HG03571 (cell line): ENCODE measurements at regions not wholly inside any gene's neighbourhood (a gene's known extent, or its start where the extent isn't known, plus 50 kb on each side); places are given as distances from the start of the nearest gene placed in this dataset.
"Not testable (repeated sequence)": the region's sequence is repeated elsewhere in the genome, so short reads cannot be mapped to it uniquely, and the experiment has no call there.

Source experiments
- ATAC-seq: cut with Tn5 transposase; IDR thresholded peaks from one replicate; pipeline ENCODE4 v1.9.1; 2021; ENCODE audit not compliant: unreplicated experiment

DNA sequence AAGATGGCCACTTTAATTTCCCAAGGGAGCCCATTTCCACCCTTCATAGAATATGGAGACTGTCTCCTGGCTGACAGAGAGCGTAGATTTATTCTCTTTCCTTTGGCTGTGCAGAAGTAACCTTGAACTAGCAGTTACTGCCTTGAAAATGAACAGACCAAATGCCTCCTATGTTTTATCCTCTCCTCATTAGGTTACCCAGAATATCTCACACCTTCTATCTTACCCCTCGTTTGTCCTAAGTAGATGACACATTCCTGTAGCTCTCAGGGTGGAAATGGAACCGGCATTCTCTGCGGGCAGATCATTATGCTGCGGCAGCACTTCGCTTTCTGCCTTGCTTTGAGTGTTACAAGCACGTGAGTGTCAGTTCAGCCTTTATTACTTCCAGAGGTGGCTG is 336.5 kb downstream of the DCDC2C start:
- no peak for ATAC-seq

DNA sequence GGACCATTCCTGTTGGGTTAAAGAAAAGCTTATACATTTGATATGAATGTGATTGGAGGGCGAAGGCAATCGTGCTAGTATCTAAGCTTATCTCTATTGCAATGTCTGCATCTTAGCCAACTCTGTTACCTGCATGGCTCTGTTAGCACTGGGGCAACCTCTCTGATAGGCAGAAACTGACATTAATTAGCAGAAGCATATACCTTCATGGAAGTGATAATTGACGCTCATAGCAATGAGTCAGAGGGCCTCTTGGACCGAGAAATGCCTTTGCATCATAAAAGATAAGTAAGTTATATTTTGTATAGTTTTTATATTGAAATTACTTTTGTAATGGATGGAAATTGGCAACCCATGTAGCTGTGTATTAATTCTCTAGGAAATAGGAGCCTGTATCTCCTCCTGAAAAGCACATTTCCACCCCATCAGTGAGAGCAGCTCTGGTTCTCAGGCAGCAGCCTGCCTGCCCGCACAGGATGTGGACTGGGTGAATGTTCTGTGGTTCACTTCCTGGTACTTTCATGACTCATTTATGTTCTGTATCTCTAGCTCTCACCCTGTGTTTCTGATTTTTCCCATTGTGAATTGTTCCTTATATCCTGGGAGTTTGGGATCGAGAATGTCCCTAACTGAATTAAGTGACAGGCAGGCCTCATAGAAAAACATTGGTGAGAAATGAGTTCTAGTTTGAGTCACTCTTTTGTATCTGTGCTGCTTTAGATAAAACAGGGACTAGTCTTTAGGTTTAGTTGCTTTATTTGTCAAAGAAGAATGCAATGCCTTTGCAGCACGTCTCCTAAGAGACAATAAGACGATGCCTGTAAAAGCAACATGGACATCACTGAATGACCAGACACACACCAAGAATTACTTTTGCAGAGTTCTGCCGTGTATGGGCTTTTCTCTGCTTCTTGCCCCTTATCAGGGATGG is 344.9 kb downstream of the DCDC2C start:
- no peak for ATAC-seq

DNA sequence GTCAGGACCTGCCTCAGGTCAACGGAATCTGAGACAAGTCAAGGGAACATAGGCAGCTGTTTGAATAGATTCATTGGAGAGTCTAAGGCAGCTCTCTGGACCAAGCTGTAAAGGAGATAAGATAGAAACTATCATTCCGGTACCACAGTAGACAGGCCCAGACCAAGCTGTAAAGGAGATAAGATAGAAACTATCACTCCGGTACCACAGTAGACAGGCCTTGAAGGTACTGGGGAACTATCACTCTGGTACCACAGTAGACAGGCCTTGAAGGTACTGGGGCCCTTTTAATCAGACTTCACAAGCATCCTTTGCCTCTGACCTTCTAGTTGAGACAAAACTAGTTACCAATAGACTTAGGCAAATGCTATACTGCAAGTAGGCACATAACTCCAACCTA is 346.1 kb downstream of the DCDC2C start:
- ATAC-seq: no peak

DNA sequence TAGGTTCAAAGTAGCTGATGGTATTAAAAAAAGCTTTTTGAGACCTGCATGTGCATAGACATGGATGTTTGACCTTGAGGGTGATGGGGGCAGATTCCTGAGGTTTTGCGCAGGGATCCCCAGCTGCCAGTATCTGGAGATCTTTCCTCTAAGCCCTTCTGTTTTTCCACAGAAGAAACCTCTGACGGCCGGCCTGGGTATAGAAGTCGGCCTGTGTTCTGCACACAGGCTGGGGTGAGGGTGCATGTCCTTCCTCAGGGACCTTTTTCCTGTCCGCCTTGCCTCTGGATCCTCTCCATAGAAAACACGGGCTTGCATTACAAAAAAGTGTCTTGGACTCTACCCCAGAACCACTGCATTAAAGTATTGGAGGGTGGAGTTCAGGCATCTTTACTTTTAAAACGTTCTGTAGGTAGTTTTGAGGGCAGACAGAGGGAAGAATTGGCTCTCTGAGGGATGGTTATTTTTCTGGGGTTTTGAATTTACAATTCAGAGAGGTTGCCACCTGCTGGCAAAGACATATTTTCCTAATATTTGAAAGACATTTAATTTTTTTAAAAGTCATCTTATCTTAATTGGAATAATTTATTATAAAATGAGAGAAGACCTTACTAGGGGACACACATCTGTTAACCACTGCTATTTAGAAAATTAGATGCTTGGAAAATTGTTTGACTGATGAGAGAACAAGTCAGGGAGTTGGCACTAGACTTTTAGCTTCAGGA is 350.6 kb downstream of the DCDC2C start:
- no peak for ATAC-seq

DNA sequence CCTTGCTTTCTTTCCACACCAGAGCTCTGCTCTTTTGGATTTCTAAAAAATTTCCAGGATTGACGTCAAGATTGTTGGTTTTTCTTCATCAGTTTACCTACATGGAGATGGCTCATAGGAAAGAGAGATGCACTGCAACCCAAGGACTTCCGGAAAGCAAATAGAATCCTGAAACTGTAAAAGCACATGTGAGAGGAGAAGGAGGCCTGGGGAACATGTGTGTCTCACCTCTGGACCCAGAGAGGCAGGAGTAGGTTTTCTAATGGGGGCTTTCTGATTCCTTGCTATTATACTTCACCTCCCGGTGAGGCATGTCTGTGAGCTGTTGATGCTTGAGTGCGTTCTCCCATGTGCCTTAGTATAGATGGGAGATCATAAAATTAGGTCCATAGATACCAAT is 362.8 kb downstream of the DCDC2C start:
- no peak for ATAC-seq

DNA sequence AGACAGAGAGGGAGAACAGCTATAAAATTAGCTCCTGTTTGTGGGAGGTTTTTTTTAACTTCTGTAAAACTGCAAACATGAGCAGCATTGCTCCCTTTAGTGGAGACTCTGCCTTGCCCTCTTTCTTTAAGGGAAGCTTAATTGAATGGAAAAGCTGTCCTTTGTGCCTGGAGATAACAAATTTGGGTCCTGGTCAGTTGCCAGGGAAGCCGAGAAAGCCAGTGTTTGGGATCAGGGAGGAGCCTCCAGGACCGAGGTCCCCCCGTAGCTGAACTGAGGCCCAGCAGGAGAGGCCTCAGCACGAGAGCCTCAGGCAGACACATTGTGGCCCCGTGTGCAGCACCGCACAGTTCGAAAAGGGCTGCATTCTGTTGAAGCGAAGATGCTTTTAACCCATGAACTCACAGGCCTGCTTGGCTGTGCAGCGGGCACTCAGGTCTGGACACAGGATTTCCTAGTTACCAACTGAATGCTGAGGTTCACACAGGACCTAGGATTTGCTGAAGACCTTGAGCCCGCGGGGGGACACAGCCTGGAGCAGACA is 369.7 kb downstream of the DCDC2C start:
- no peak for ATAC-seq

DNA sequence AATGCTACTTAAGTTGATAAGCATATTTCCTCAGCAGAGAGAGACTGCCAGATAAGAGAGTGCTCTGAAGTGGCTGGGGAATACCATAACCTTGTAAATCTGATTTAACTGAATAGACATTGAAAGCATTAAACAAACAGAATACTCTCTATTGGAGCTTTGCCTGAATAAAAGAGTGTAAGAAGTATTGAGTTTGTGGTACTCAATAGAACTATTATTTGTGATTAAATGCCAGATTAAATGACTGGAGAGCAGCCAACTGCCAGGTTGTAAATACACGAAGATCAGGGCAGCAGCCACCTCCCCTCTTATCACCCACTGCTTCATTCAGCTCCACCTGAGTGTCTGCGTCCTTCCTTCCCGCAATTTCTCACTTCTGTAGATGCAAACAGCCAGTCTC is 373.6 kb downstream of the DCDC2C start:
- ATAC-seq: no peak

DNA sequence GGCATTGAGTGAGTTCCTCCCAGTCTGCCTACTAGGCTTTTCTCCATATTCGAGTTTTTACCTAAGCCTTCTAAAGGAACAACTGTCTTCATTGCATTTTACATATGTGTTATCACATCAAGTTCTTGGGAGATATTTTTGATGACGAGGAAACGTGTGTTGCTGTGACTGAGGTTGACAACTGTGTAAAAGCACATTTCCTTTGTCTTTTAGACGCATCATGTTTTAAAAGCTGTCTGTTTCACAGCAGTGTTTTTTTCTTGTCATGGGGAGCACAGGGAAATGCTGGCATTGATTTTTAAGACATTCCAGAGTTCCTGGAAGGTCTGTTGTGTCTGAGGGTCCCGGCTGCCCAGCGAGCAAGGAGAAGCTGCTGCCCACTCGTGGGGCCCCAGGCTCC is 381.8 kb downstream of the DCDC2C start:
- no peak for ATAC-seq

DNA sequence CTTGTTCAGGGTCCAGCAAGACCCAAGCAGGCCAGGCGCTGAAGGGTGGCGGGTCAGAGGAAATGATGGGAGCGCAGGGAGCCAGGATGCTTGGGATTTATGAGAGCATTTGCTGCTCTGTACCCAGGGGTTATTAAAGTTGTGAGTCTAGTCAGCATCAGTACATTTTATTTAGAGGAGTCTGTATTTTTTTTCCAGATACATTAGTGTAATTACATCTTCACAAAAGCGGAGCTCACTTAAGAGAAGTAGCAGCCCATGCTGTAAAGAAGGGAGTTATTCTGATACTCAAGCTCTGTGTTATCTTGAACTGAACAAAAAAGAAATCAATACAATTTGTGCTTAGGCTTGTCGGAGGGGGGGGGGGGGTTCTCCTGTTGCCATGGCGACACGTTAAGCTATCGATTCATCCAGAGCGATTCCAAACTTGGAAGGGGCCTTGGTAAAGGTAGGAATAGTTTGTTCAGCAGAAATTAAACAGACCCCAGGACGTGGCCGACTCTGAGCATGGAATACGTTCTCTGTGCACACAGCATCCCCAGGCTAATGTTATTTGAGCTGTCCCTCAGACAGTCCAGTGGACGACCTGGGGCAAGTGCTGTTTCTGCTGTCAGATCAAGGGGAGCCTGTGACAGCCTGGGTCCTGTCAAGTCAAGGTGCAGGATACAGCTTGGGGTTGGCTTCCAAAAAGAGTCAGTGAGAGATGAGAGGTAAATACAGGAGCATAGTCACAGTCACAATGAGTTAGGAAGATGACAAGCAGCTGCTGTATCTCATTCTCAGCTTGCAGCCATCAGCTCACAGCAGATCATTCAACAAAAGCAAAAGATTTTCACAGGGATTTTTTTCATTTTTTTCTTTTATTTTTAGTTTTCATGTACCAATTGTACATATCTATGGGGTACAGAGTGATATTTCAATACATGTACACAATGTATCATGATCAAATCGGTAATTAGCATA is 387.6 kb downstream of the DCDC2C start:
- ATAC-seq: no peak

DNA sequence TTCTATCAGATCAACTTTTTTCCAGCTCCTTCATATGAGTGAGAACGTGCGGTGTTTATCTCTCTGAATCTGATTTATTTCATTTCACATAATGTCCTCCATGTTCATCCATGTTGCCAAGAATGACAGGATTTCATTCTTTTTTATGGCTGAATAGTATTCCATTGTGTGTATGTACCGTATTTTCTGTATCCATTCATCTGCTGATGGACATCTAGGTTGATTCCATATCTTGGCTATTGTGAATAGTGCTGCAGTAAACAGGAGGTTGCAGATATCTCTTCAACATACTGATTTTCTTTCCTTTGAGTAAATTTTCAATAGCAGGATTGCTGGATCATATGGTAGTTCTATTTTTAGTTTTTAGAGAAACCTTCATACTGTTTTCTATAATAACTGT is 388.5 kb downstream of the DCDC2C start:
- no peak for ATAC-seq

DNA sequence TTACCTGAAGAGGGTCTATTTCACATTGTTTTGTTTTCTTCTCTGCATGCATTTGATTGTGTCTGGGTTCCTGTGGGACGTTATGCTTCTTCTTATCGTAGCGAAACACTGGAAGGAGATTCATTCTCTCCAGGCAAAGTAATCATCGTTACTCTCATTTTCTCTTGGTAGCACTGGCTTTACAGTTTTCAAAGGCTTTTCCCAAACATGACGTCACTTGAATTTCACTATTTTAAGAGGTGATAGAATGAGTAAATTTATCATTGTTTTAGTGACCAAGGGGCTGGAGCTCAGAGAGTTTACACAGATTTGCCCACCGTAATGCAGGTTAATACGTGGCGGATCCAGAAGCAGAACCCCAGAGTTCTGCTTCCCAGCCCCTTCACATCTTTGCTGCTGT is 391.4 kb downstream of the DCDC2C start:
- no peak for ATAC-seq

DNA sequence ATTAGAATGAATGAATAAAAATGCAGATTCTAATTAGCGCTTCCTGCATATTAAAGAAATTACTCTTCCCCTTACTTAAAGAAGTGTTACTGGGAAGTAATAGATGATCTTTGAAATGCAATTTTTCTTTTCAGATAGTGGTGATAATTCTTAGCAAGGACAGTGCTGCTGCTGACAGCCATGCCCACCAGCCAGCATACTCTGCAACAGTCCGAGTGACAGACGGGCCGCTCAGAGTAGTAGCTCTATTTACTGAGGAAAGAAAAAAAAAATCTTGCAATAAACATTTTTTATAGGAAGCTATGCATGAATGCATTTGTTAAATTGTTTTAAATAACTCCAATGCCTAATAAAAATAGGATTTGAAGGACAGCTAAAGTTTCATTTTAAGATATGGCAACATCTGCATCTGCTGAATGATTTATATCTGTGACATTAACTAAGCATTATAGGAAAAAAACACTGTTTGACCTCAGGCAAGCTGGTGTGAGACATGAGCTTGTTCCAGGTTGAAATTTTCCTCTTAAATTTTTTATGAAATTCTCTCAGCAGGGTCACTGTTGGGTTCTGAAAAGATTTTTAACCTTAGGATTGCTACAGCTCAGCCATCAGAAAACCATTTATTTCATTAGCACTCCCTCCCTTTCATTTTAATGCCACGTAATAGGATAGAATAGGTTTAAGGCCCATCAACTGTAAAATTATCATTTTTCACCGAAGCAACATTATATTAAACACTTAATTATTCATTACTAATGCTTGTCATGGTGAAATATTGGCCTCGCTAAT is 393.8 kb downstream of the DCDC2C start:
- ATAC-seq: no peak

DNA sequence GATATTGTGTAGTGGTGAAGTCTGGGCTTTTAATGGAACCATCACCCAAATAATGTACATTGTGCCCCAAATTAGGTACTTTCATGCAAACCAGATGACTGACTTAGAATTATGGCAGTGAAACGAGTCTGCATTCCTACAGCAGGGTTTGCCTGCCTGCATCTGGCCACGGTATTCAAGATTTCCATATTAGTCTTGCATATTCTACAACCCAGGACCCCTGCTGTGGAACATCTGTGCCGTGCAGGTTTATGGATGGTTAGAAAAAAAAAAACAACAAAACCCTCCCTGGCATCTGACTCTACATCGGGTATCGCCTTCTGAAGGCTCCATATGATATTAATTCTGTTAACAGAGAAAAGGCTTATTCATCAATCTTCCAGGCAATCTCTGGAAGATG is 394.8 kb downstream of the DCDC2C start:
- no peak for ATAC-seq

DNA sequence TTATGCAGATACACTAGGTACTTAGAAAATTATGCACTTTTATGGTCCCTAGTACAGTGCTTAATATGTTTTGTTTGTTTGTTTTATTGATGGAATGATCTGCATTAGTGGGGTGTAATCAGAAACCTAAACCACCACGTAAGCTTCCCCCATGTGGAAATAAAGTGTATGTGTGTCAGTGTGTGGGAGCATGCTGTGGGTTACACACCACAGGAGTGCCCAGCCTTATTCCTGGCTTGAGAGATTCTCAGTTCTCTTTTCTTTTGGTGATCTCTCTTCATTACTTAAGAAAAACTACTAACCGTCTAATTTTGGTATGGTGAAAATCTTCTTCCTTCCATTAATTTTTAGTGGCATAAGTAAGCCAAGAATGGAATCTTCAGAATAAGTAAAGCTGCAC is 398.6 kb downstream of the DCDC2C start:
- no peak for ATAC-seq

DNA sequence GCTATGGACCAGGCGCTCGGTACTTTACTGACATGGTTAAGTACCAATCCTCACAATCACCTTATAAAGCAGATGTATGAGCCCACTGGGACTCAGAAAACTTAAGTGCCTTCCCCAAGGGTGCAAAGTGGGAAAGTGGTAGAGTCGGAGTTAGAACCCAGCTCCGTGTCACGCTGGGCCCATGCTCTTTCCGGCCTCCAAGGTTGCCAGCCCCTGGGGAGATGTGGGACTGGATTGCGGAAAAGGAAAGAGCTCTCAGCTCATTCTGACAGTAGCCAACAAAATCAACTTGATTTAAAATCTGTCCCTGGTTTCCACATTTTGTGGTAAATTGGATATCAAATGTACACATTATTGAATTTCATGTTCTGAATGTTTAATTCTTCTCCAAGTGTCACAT is 403.8 kb downstream of the DCDC2C start:
- ATAC-seq: no peak

DNA sequence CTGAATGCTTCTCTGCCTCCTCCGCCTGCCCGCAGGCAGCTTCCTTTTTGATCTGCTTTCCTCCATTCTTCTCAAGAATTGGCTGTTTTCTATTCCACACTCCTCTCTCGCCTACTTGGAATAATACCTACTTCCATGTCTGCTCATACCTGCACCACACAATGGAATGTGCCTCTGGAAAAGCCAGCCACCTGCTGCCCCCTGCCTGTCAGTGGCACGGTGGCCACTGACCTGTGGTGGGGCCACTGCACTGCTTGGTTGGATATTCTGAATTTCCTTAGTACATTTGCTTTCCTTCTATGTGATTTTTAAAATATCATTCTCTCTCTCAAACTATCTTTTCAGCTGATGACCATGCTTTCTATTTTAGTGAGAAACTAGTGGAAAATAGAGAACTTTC is 406.9 kb downstream of the DCDC2C start:
- ATAC-seq: no peak

DNA sequence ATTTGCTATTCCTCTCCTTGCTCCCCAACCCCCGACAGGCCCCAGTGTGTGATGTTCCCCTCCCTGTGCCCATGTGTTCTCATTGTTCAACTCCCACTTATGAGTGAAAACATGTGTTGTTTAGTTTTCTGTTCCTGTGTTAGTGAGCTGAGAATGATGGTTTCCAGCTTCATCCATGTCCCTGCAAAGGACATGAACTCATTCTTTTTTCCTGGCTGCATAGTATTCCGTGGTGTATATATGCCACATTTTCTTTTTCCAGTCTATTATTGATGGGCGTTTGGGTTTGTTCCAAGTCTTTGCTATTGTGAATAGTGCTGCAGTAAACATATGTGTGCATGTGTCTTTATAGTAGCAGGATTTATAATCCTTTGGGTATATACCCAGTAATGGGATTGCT is 412.1 kb downstream of the DCDC2C start:
- ATAC-seq: not testable (repeated sequence)

DNA sequence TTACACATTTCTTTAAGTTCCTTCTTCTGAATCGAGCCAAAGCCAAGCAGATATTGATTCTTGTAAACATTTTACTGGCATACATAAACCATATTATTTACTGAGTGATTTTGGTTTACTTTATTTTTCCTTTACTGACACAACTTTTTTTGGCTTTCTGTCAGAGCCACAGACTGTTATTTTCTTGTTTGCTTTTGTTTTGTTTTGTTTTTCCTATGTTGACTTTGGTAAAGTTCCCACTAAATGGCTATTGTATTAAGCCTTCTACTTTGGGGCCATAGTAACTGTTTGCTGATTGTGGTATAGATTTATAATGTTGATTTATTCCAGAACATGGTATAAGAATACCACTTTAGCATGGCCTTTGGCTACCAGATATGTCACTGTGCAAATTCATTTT is 419.4 kb downstream of the DCDC2C start:
- ATAC-seq: no peak

DNA sequence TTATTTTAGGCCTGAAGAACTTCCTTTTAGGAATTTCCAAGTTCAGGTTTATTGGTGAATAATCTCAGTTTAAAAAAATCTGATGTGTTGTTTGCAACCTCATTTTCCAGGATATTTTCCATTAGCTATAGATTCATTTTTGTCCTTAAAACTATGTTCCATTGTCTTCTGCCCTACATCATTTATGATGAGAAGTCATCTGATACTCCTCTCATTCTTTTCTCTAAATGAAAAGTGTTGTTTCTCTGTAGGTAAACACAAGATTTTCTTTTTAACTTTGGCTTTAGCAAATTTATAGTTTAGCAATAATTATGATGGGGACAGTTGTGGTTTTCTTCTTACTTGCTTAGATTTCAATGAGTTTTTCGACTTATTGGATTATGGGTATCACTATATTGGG is 427.3 kb downstream of the DCDC2C start:
- ATAC-seq: no peak
